ENCODE measurements at regions not wholly inside any gene's neighbourhood (a gene's known extent, or its start where the extent isn't known, plus 50 kb on each side); places are given as distances from the start of the nearest gene placed in this dataset.
"Not testable (repeated sequence)": the region's sequence is repeated elsewhere in the genome, so short reads cannot be mapped to it uniquely, and the experiment has no call there.

- not testable (repeated sequence) for FAIRE-seq
These were observed 665.2 kb downstream of the TRIB2 start for GRCh38 chr2:13381928-13382327.

GRCh38 chr2:13389172-13389571 is 672.4 kb downstream of the TRIB2 start:
- DNase-seq (ENCODE audit: low spot score); intact Hi-C loops (cut with micrococcal nuclease; ENCODE audit: unreplicated experiment); POLR2A ChIA-PET; H3K36me3 ChIP-seq (replicated peaks in 1 of 2; ENCODE audit: control insufficient read depth in 1 of 2, insufficient read depth in 2 of 2, low read length in 2 of 2); BruUV-seq (replicated peaks); H2AFZ ChIP-seq (ENCODE audit: low read length); H3K27me3 ChIP-seq (ENCODE audit: control insufficient read depth in 1 of 2, insufficient read depth in 2 of 2, low read length in 2 of 2); H3K27ac ChIP-seq (ENCODE audit: extremely low read length, insufficient read depth, low read length); H3K9ac ChIP-seq (ENCODE audit: insufficient read depth, low read depth, low read length); H4K20me1 ChIP-seq (ENCODE audit: insufficient read depth, low read length); CTCF ChIA-PET (ENCODE audit: low intra/inter-chr PET ratio, low total read pairs); H3K4me2 ChIP-seq (ENCODE audit: low read depth, low read length); ATAC-seq; H3K79me2 ChIP-seq (ENCODE audit: insufficient read depth, low read length); H3K4me3 ChIP-seq (replicated peaks in 1 of 3; ENCODE audit: insufficient read depth in 1 of 3, low read depth in 2 of 3, low read length in 3 of 3); H3K4me1 ChIP-seq (ENCODE audit: insufficient read depth, low read length); FAIRE-seq; in situ Hi-C loops (cut with HindIII; ENCODE audit: extremely low pct_ligation_motif_present, low pct_unique_long_range_greater_than_20kb): not testable (repeated sequence)
- peaks cover 53% of the 10 kb centered on the region for H3K9me3 ChIP-seq (ENCODE audit: low read length)
- WGBS (ENCODE audit: low lambda C conversion rate): 7% methylated on average over 5 of the region's 5 CpGs

More at GRCh38 chr2:13381928-13382327, 665.2 kb downstream of the TRIB2 start:
- BruUV-seq (replicated peaks); H3K4me1 ChIP-seq (ENCODE audit: insufficient read depth, low read length); POLR2A ChIA-PET; H3K27me3 ChIP-seq (ENCODE audit: control insufficient read depth in 1 of 2, insufficient read depth in 2 of 2, low read length in 2 of 2); H3K4me3 ChIP-seq (replicated peaks in 1 of 3; ENCODE audit: insufficient read depth in 1 of 3, low read depth in 2 of 3, low read length in 3 of 3); intact Hi-C loops (cut with micrococcal nuclease; ENCODE audit: unreplicated experiment); H3K9ac ChIP-seq (ENCODE audit: insufficient read depth, low read depth, low read length); H4K20me1 ChIP-seq (ENCODE audit: insufficient read depth, low read length); ATAC-seq; in situ Hi-C loops (cut with HindIII; ENCODE audit: extremely low pct_ligation_motif_present, low pct_unique_long_range_greater_than_20kb); H3K27ac ChIP-seq (ENCODE audit: extremely low read length, insufficient read depth, low read length); H3K36me3 ChIP-seq (replicated peaks in 1 of 2; ENCODE audit: control insufficient read depth in 1 of 2, insufficient read depth in 2 of 2, low read length in 2 of 2); H3K4me2 ChIP-seq (ENCODE audit: low read depth, low read length); CTCF ChIA-PET (ENCODE audit: low intra/inter-chr PET ratio, low total read pairs); H2AFZ ChIP-seq (ENCODE audit: low read length); H3K79me2 ChIP-seq (ENCODE audit: insufficient read depth, low read length); DNase-seq (ENCODE audit: low spot score); TF ChIP-seq FOXA1 (CRISPR knock-in tag; IDR thresholded peaks at IDR 0.05): not testable (repeated sequence)
- TF ChIP-seq FOXA1 (IDR thresholded peaks at IDR 0.05): 0 out of 2 replicates have a peak, but pooled peaks have one; percentile 9
- WGBS (ENCODE audit: low lambda C conversion rate): 0% methylated on average over 1 of the region's 1 CpG
- peaks cover 86% of the 10 kb centered on the region for H3K9me3 ChIP-seq (ENCODE audit: low read length)

- Histone ChIP-seq H3K9me3 (ENCODE audit: low read length) (peaks cover 45% of the 10 kb centered on the region), H4K20me1 (ENCODE audit: insufficient read depth, low read length) (no peaks in the 10 kb centered on the region), H3K4me3 (replicated peaks in 1 of 3; ENCODE audit: insufficient read depth in 1 of 3, low read depth in 2 of 3, low read length in 3 of 3) (no peak overlapping the region), H3K4me2 (ENCODE audit: low read depth, low read length) (no peak overlapping the region), H3K4me1 (ENCODE audit: insufficient read depth, low read length) (no peaks in the 10 kb centered on the region), H3K27me3 (ENCODE audit: control insufficient read depth in 1 of 2, insufficient read depth in 2 of 2, low read length in 2 of 2) (no peaks in the 10 kb centered on the region), H3K36me3 (replicated peaks in 1 of 2; ENCODE audit: control insufficient read depth in 1 of 2, insufficient read depth in 2 of 2, low read length in 2 of 2) (no peaks in the 10 kb centered on the region), H3K9ac (ENCODE audit: insufficient read depth, low read depth, low read length) (no peak overlapping the region), H2AFZ (ENCODE audit: low read length) (no peak overlapping the region), H3K79me2 (ENCODE audit: insufficient read depth, low read length) (no peaks in the 10 kb centered on the region), H3K27ac (ENCODE audit: extremely low read length, insufficient read depth, low read length) (no peak overlapping the region)
- ChIA-PET POLR2A (no interaction called here), CTCF (ENCODE audit: low intra/inter-chr PET ratio, low total read pairs) (no interaction called here)
- DNase-seq (ENCODE audit: low spot score) (no peak), FAIRE-seq (no peak), ATAC-seq (no peak)
- no TSS peak for BruUV-seq (replicated peaks)
- intact Hi-C loops (cut with micrococcal nuclease; ENCODE audit: unreplicated experiment) (no loop called here), in situ Hi-C loops (cut with HindIII; ENCODE audit: extremely low pct_ligation_motif_present, low pct_unique_long_range_greater_than_20kb) (no loop called here)
- TF ChIP-seq ZNF670 (CRISPR knock-in tag; IDR thresholded peaks at IDR 0.05; ENCODE audit: borderline replicate concordance) (no peak), EP300 (IDR thresholded peaks at IDR 0.05; ENCODE audit: low read depth in 2 of 2, low read length in 2 of 2) (no peak), EP300 (CRISPR knock-in tag; IDR thresholded peaks at IDR 0.05; ENCODE audit: borderline replicate concordance) (no peak), SP4 (CRISPR knock-in tag; IDR thresholded peaks at IDR 0.05) (no peak), ZNF232 (CRISPR knock-in tag; IDR thresholded peaks at IDR 0.05; ENCODE audit: borderline replicate concordance) (no peak), NR3C1 (CRISPR knock-in tag; IDR thresholded peaks at IDR 0.05) (no peak), ELK4 (CRISPR knock-in tag; IDR thresholded peaks at IDR 0.05; ENCODE audit: borderline replicate concordance) (no peak), ATF3 (CRISPR knock-in tag; IDR thresholded peaks at IDR 0.05) (no peak), MEIS1 (CRISPR knock-in tag; IDR thresholded peaks at IDR 0.05; ENCODE audit: borderline replicate concordance) (no peak), ZNF10 (CRISPR knock-in tag; IDR thresholded peaks at IDR 0.05; ENCODE audit: borderline replicate concordance, low read depth) (no peak), ZNF350 (CRISPR knock-in tag; IDR thresholded peaks at IDR 0.05; ENCODE audit: borderline replicate concordance, low read depth) (no peak)
These were observed 673.9 kb downstream of the TRIB2 start for GRCh38 chr2:13390676-13391075.

Measured in HepG2 (cell line).